ENCODE measurements at regions not wholly inside any gene's neighbourhood (a gene's known extent, or its start where the extent isn't known, plus 50 kb on each side); places are given as distances from the start of the nearest gene placed in this dataset.

- TF ChIP-seq LBX2 (CRISPR knock-in tag; IDR thresholded peaks at IDR 0.05; ENCODE audit: borderline replicate concordance) (no peak), KDM3A (CRISPR knock-in tag; IDR thresholded peaks at IDR 0.05; ENCODE audit: low read depth) (no peak), FOSL2 (CRISPR knock-in tag; IDR thresholded peaks at IDR 0.05) (peak; percentile 82), HNRNPK (IDR thresholded peaks at IDR 0.05; ENCODE audit: low read depth, low read length, poor library complexity, severe bottlenecking) (no peak), PCBP1 (IDR thresholded peaks at IDR 0.05; ENCODE audit: borderline replicate concordance, low read depth, low read length) (no peak), MTA1 (CRISPR knock-in tag; IDR thresholded peaks at IDR 0.05; ENCODE audit: borderline replicate concordance) (no peak), FOXA3 (CRISPR knock-in tag; IDR thresholded peaks at IDR 0.05) (peak; percentile 69), ZNF749 (CRISPR knock-in tag; IDR thresholded peaks at IDR 0.05; ENCODE audit: borderline replicate concordance) (no peak), TEAD2 (CRISPR knock-in tag; IDR thresholded peaks at IDR 0.05) (no peak), SAP130 (CRISPR knock-in tag; IDR thresholded peaks at IDR 0.05; ENCODE audit: low read depth) (no peak), MAFK (conservative IDR thresholded peaks at IDR 0.05 in 1 of 2, IDR thresholded peaks at IDR 0.05 in 1 of 2; ENCODE audit: low read length in 2 of 2) (no peak), THYN1 (CRISPR knock-in tag; IDR thresholded peaks at IDR 0.05; ENCODE audit: borderline replicate concordance, low read depth) (no peak)
- TF ChIP-seq, protein P1, sequence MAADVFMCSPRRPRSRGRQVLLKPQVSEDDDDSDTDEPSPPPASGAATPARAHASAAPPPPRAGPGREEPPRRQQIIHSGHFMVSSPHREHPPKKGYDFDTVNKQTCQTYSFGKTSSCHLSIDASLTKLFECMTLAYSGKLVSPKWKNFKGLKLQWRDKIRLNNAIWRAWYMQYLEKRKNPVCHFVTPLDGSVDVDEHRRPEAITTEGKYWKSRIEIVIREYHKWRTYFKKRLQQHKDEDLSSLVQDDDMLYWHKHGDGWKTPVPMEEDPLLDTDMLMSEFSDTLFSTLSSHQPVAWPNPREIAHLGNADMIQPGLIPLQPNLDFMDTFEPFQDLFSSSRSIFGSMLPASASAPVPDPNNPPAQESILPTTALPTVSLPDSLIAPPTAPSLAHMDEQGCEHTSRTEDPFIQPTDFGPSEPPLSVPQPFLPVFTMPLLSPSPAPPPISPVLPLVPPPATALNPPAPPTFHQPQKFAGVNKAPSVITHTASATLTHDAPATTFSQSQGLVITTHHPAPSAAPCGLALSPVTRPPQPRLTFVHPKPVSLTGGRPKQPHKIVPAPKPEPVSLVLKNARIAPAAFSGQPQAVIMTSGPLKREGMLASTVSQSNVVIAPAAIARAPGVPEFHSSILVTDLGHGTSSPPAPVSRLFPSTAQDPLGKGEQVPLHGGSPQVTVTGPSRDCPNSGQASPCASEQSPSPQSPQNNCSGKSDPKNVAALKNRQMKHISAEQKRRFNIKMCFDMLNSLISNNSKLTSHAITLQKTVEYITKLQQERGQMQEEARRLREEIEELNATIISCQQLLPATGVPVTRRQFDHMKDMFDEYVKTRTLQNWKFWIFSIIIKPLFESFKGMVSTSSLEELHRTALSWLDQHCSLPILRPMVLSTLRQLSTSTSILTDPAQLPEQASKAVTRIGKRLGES (CRISPR knock-in tag; IDR thresholded peaks at IDR 0.05; ENCODE audit: borderline replicate concordance) = no peak
Measured at GRCh38 chr10:28434063-28434462, 98.9 kb upstream of the WAC start (continued).

Measured in HepG2 (cell line).